ENCODE measurements at regions not wholly inside any gene's neighbourhood (a gene's known extent, or its start where the extent isn't known, plus 50 kb on each side); places are given as distances from the start of the nearest gene placed in this dataset.
"Not testable (repeated sequence)": the region's sequence is repeated elsewhere in the genome, so short reads cannot be mapped to it uniquely, and the experiment has no call there.

GRCh38 chr7:64431838-64432237 lies 118.1 kb downstream of the ZNF736 start:
- 89% methylated on average over 5 of the region's 5 CpGs for WGBS, 2 donors
- Histone ChIP-seq H3K27ac (no peak overlapping the region), H3K9me3 (peaks cover 0 to 19% (median 2%) of the 10 kb centered on the region in 4 donors), H3K27me3 (no peaks in the 10 kb centered on the region), H3K36me3 (no peaks in the 10 kb centered on the region), H3K4me1 (no peaks in the 10 kb centered on the region), H3K4me3 (no peak overlapping the region)
- ATAC-seq (ENCODE audit: low FRiP score in 2 of 2) (no peak), DNase-seq (no peak)
- TF ChIP-seq POLR2A (IDR thresholded peaks at IDR 0.05) (no peak), POLR2AphosphoS5 (IDR thresholded peaks at IDR 0.05) (no peak), CTCF (IDR thresholded peaks at IDR 0.05) (no peak), EP300 (IDR thresholded peaks at IDR 0.05) (no peak)

GRCh38 chr7:64429232-64429631 lies 115.5 kb downstream of the ZNF736 start:
- H3K4me1 ChIP-seq, result no peaks in the 10 kb centered on the region
- no peak for TF ChIP-seq POLR2AphosphoS5 (IDR thresholded peaks at IDR 0.05)
- TF ChIP-seq POLR2A (IDR thresholded peaks at IDR 0.05), result no peak
- no peak for TF ChIP-seq CTCF (IDR thresholded peaks at IDR 0.05)
- no peak for TF ChIP-seq EP300 (IDR thresholded peaks at IDR 0.05)
- no peak overlapping the region for H3K4me3 ChIP-seq
- H3K9me3 ChIP-seq, result peaks cover 0 to 19% (median 2%) of the 10 kb centered on the region in 4 donors
- no peak for ATAC-seq (ENCODE audit: low FRiP score in 2 of 2)
- H3K36me3 ChIP-seq, result no peaks in the 10 kb centered on the region
- no peak for DNase-seq
- H3K27me3 ChIP-seq, result no peaks in the 10 kb centered on the region
- no peak overlapping the region for H3K27ac ChIP-seq
- 100% methylated on average over 1 of the region's 1 CpG for WGBS, 2 donors

DNA sequence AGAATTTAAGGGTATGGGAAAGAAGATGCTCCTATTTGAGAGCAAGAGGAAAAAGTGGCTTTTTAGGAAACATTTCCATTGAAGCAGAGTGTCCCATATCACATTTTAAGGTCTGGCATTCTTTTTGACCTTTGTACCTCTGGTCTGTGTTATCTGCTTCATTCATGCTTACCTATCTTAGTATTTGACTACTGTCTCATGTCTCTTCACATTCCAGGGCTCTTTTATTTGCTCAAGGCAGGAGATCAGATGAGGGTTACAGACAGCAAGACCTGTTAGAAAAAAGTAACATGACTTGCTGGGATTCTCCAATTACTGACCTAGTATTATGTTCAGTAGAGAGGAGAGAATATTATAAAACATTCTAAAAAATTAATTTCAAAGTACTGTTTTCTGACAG lies 111.7 kb downstream of the ZNF736 start:
- H3K4me3 ChIP-seq; H3K36me3 ChIP-seq; DNase-seq; H3K27me3 ChIP-seq; H3K4me1 ChIP-seq; H3K27ac ChIP-seq; ATAC-seq (ENCODE audit: low FRiP score in 2 of 2): not testable (repeated sequence)
- H3K9me3 ChIP-seq, result peaks cover 0 to 12% (median 2%) of the 10 kb centered on the region in 4 donors

DNA sequence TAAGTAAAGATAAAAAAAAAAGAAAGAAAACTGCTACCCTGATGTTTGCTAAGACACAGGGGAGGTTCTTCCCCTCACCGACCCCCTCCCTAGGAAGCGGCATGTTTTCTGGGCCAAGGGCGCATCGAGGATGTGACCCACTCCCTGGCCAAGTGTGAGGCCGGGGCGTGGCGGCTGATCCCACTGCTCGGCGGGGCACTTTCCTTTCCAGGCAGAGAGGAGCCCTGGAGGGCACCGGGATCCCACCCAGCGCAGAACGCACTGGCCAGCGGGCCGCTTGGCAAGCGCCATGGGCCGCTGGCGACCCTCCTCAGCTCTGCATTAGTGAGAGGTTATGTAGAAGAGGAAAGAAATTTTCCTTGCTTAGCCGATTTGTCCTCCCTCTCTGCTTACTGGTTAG lies 93.4 kb downstream of the ZNF736 start:
- TF ChIP-seq POLR2AphosphoS5 (IDR thresholded peaks at IDR 0.05) (no peak), EP300 (IDR thresholded peaks at IDR 0.05) (no peak), POLR2A (IDR thresholded peaks at IDR 0.05) (no peak), CTCF (IDR thresholded peaks at IDR 0.05) (no peak)
- Histone ChIP-seq H3K27ac (no peak overlapping the region), H3K36me3 (no peaks in the 10 kb centered on the region), H3K4me1 (no peaks in the 10 kb centered on the region), H3K4me3 (no peak overlapping the region), H3K9me3 (peaks cover 0 to 17% (median 0%) of the 10 kb centered on the region in 4 donors), H3K27me3 (no peaks in the 10 kb centered on the region)
- no peak for ATAC-seq (ENCODE audit: low FRiP score in 2 of 2)
- 92% methylated on average over 10 to 18 of the region's 18 CpGs for WGBS, 2 donors
- DNase-seq, result peak in 1 of 2 donors; percentile 65

Data from upper lobe of left lung (tissue), 6 donors.